WERI-Rb-1 (cell line): ENCODE measurements at regions not wholly inside any gene's neighbourhood (a gene's known extent, or its start where the extent isn't known, plus 50 kb on each side); places are given as distances from the start of the nearest gene placed in this dataset.

Experiments used
- DNase-seq: peaks from one replicate; pipeline ENCODE4 v3.0.0-alpha.2; 2020
- H3K27ac ChIP-seq: fragments of 250-450 bp; sonication (Bioruptor Pico); 2 replicates; pipeline ENCODE4 v1.5.1; 2020; ENCODE audit warnings: mild to moderate bottlenecking, moderate library complexity
- H3K27me3 ChIP-seq: fragments of 250-450 bp; sonication (Bioruptor Pico); 2 replicates; pipeline ENCODE4 v1.5.1; 2021; ENCODE audit warnings: mild to moderate bottlenecking, low read depth, moderate library complexity; ENCODE audit not compliant: insufficient read depth, severe bottlenecking
- H3K36me3 ChIP-seq: fragments of 250-450 bp; sonication (Bioruptor Pico); 2 replicates; pipeline ENCODE4 v1.5.1; 2020; ENCODE audit warnings: mild to moderate bottlenecking, moderate library complexity
- H3K4me3 ChIP-seq: 2 replicates; pipeline ENCODE4 v1.5.1; 2011; ENCODE audit warnings: low read depth, mild to moderate bottlenecking, control low read depth, low read length
- H3K9me3 ChIP-seq: fragments of 250-450 bp; sonication (Bioruptor Pico); 2 replicates; pipeline ENCODE4 v1.5.1; 2021; ENCODE audit warnings: mild to moderate bottlenecking, moderate library complexity; ENCODE audit not compliant: severe bottlenecking
- TF ChIP-seq, protein P1 (sequence below): IDR thresholded peaks from 2 replicates; pipeline ENCODE4 v1.5.1; 2011; ENCODE audit warnings: low read depth, mild to moderate bottlenecking, control low read depth, inconsistent platforms, low read length

DNA sequence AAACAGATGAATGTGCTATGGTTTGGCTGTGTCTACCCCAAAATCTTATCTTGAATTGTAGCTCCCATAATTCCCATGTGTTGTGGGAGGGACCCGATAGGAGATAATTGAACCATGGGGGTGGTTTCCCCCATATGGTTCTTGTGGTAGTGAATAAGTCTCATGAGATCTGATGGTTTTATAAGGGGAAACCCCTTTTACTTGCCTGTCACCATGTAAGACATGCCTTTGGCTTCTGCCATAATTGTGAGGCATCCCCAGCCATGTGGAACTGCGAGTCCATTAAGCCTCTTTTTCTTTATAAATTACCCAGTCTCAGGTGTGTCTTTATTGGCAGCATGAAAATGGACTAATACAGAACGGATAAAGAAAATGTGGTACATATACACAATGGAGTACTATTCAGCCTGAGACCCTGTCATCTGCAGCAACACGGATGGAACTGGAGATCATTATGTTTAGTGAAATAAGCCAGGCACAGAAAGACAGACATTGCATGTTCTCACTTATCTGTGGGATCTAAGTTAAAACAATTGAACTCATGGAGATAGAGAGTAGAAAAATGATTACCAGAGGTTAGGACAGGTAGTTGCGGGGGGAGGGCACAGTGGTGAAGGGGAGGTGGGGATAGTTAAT lies 587.6 kb upstream of the NRP1 start:
- TF ChIP-seq, protein P1, sequence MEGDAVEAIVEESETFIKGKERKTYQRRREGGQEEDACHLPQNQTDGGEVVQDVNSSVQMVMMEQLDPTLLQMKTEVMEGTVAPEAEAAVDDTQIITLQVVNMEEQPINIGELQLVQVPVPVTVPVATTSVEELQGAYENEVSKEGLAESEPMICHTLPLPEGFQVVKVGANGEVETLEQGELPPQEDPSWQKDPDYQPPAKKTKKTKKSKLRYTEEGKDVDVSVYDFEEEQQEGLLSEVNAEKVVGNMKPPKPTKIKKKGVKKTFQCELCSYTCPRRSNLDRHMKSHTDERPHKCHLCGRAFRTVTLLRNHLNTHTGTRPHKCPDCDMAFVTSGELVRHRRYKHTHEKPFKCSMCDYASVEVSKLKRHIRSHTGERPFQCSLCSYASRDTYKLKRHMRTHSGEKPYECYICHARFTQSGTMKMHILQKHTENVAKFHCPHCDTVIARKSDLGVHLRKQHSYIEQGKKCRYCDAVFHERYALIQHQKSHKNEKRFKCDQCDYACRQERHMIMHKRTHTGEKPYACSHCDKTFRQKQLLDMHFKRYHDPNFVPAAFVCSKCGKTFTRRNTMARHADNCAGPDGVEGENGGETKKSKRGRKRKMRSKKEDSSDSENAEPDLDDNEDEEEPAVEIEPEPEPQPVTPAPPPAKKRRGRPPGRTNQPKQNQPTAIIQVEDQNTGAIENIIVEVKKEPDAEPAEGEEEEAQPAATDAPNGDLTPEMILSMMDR: no peak
- Histone ChIP-seq H3K36me3 (no peaks in the 10 kb centered on the region), H3K9me3 (no peaks in the 10 kb centered on the region), H3K4me3 (no peak overlapping the region), H3K27me3 (no peaks in the 10 kb centered on the region), H3K27ac (no peak overlapping the region)
- DNase-seq: no peak

DNA sequence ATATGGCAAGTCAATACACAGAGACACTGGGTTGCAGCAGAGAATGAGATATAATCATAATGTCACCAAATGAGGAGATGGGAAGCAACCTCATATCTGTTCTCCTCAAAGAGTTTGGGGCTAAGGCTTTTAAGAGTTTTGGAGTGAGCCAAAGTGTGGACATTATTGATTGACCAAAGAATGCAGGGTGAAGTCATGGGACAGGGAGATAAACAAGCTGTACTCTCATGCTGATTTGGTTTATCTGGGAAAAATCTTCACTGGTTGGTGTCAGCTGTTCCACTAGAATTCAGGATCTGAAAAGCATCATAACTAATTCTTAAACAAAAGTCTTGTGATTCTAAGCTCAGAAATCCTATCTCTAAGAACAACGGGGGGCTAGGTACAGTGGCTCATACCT lies 585.9 kb upstream of the NRP1 start:
- H3K9me3 ChIP-seq: no peaks in the 10 kb centered on the region
- H3K27me3 ChIP-seq: no peaks in the 10 kb centered on the region
- TF ChIP-seq, protein P1: no peak
- no peak for DNase-seq
- H3K36me3 ChIP-seq: no peaks in the 10 kb centered on the region
- no peak overlapping the region for H3K4me3 ChIP-seq
- no peak overlapping the region for H3K27ac ChIP-seq

DNA sequence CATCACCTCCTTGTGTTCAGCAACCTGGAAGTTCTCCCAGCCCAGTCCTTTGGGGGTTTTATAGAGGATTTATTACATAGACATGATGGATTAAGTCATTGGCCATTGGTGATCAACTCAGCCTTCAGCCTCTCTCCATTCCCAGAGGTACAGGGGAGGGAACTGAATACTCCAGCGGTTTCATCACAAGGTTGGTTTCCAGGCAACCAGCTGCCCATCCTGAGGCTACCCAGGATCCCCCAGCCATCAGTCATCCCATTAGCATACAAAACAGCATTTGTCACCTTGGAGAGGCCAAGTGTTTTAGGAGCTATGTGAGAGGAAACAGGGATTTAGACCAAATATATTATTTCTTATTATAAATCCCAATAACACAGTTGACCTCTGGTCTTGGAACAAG lies 584.8 kb upstream of the NRP1 start:
- no peaks in the 10 kb centered on the region for H3K27me3 ChIP-seq
- TF ChIP-seq, protein P1: no peak
- H3K9me3 ChIP-seq: no peaks in the 10 kb centered on the region
- DNase-seq: no peak
- no peak overlapping the region for H3K27ac ChIP-seq
- no peaks in the 10 kb centered on the region for H3K36me3 ChIP-seq
- H3K4me3 ChIP-seq: no peak overlapping the region

DNA sequence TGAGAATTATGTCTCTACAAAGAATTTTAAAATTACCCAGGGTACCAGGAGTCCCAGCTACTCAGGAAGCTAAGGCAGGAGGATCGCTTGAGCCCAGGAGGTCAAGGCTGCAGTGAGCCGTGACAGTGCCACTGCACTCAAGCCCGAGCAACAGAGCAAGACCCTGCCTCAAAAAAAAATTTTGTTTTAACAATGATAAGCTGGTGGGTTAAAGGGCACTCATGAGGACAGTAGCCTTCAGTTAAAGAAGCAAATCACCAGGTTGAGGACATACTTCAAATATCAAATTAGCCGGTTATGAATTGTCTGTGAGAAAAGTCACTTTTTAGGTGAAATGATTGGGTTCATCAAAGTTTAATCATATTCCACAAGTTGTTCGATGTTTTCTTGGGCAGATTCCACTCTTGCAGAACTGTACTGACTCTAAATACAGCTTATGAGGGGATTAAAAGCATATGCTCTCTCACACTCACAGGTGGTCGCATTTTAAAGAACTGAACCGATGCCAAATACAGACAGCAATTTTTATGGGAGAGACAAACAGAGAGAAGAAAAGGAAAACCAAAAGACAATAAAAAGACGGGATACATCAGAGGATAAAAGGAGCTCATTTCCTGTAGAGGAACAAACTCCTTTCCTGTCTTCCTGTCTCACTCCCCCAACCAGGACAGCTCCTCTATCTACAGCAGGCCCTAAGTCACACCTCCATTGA lies 582.8 kb upstream of the NRP1 start:
- TF ChIP-seq, protein P1: no peak
- Histone ChIP-seq H3K27ac (no peak overlapping the region), H3K9me3 (no peaks in the 10 kb centered on the region), H3K27me3 (no peaks in the 10 kb centered on the region), H3K4me3 (no peak overlapping the region), H3K36me3 (no peaks in the 10 kb centered on the region)
- no peak for DNase-seq

DNA sequence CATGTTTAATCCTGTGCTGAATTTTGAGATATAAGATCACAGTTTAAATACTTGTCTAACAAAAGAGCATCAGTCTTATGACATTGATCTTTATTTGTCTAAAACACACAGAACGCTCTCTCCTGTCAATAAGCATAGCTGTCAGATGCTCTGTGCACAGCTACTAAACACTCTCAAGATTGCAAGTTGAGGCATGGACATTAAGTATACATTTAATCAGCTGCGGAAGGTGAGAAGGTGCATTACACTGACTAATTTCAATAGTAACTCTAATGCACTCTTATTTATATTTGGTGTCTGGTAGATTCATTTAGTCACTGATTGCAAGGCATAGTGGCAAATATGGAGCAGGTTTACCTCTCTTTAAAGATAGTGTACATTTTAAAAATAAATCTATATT lies 580.3 kb upstream of the NRP1 start:
- Histone ChIP-seq H3K27ac (no peak overlapping the region), H3K4me3 (no peak overlapping the region), H3K9me3 (no peaks in the 10 kb centered on the region), H3K36me3 (no peaks in the 10 kb centered on the region), H3K27me3 (no peaks in the 10 kb centered on the region)
- TF ChIP-seq, protein P1: no peak
- no peak for DNase-seq
